HG03097 (cell line): ENCODE measurements at regions not wholly inside any gene's neighbourhood (a gene's known extent, or its start where the extent isn't known, plus 50 kb on each side); places are given as distances from the start of the nearest gene placed in this dataset.

ENCODE experiments used
- ATAC-seq: cut with Tn5 transposase; IDR thresholded peaks from one replicate; pipeline ENCODE4 v1.9.1; 2021; ENCODE audit not compliant: unreplicated experiment, low FRiP score

GRCh38 chr6:6908121-6908520, 199.6 kb upstream of the RREB1 start:
- no peak for ATAC-seq

- ATAC-seq = no peak
These were observed 198.7 kb upstream of the RREB1 start for GRCh38 chr6:6909111-6909510.

- no peak for ATAC-seq
These were observed 196.9 kb upstream of the RREB1 start for GRCh38 chr6:6910734-6911295.

GRCh38 chr6:6911391-6911790, 196.4 kb upstream of the RREB1 start:
- ATAC-seq = no peak

- ATAC-seq = no peak
These were observed 194.7 kb upstream of the RREB1 start for GRCh38 chr6:6912817-6913744.

DNA sequence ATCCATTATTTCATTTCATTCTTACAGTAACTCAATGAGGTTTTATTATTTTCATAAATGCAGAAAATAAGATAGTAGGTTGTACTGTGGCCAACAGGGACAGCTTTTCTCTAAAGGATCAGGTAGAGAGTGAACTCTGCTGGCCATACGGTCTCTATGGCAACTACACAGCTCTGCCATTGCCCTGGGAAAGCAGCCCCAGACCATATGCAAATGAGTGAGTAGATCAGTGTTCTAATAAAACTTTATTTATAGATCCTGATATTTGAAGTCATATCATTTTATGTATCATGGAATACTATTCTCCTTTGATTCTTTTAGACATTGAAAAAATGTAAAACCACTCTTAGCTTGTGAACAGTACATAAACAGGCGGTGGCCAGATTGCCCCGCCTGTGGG, 192.5 kb upstream of the RREB1 start:
- ATAC-seq = no peak

DNA sequence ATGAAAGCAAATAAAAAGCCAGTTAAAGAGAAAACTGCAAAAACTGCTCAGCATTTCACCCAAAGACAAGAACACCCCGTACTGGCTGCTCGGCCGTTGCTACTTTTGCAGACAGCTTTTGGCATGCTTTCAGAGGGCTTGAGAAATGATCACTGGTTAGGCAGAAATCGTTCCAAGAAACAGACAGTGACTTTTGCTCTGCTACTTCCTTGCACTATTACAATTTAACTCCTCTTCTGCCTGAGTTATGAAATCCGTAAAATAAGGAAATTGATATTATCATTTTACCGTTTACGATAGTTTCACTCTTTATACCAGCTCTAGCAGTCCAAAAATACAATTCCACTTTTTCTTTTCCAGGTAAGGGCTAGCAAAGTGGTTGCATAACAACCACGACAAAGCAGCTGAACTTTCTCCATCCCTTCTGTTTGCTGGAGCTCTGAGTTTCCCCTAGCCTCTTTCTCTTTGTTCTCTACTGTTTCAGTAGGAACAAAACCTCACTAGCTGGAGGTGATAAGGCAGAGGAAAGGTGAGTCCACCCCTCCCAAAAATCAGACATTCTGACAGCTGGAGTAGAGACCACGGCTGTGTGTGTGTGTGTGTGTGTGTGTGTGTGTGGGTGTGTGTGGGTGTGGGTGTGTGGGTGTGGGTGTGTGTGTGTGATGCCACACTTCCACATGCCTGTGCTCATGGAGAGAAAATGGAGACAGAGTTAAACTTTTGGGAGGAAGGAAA, 191.8 kb upstream of the RREB1 start:
- ATAC-seq = no peak

GRCh38 chr6:6916598-6916997, 191.2 kb upstream of the RREB1 start:
- no peak for ATAC-seq

- no peak for ATAC-seq
These were observed 189.4 kb upstream of the RREB1 start for GRCh38 chr6:6918216-6918983.

GRCh38 chr6:6919173-6919572, 188.6 kb upstream of the RREB1 start:
- no peak for ATAC-seq

- ATAC-seq = no peak
These were observed 187.4 kb upstream of the RREB1 start for GRCh38 chr6:6920114-6920986.

- no peak for ATAC-seq
These were observed 186.8 kb upstream of the RREB1 start for GRCh38 chr6:6920987-6921313.

DNA sequence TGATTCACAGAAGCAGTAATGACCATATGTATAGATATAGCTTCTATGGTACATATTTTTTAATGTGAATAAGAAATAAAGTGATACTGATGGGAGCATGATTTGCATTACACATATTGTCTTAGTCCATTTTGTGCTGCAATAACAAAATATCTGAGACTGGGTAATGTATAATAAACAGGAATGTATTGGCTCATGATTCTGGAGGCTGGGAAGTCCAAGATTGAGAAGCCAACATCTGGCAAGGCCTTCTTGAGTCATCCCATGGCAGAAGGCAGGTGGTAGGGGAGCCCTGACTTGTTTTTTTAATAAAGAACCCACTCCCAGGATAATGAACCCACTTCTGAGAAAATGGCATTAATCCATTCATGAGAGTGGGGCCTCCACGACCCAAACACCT, 185.6 kb upstream of the RREB1 start:
- ATAC-seq = no peak

DNA sequence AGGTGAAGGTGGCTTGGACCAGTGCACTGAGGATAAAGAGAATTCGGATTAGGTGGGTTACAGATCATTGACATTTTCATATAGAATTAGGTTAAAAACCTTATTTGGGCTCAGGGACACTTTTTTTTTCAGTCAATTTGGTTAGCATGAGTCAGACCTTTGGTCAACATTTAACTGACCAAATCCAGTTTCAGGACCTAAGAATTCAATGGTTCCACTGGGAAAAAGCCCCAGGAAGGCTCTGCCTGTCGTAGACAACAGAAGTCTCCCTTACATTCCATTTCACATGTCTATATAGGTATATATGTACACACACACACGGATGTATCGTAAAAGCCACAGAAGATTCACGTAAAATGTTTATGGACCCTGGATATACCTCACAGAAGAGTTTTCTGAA, 184.2 kb upstream of the RREB1 start:
- no peak for ATAC-seq

DNA sequence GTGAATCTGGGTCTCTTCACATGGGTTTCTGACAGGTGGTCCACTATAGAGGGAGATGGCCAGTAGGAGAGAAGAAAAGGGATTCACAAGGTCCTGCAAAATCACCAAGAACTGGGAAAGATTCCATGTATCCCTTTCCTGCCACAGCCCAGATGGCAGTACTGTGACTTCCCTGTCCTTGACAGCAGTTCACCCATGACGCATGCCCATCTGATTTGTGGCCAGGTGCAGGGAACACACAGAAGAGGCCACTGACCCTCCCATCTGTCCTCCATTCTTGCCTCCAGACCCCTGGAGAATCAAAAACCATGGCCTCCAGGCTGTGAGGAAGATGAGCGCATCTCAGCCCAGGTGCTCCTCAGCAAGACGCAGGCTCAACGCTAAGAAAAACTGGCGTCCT, 183.1 kb upstream of the RREB1 start:
- ATAC-seq = no peak

GRCh38 chr6:6925391-6926164, 182.2 kb upstream of the RREB1 start:
- ATAC-seq = no peak

DNA sequence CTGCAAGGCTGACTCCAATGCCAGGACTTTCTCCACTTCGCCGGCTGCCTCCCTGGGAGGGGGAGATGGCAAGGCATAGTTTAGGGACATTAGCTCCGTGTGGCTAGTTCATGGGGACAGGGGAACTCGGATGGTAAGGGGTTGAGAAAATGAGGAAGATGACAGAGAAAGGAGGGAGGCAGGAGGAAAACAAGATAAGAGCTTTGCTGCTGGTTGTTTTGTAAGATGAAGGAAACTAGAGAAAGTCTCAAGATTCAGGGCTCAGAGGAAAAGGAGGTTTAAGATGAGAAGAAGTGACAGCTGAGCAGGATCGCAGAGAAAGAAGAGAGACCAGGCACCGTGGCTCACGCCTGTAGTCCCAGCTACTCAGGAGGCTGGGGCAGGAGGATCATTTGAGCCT, 180.9 kb upstream of the RREB1 start:
- ATAC-seq = no peak

DNA sequence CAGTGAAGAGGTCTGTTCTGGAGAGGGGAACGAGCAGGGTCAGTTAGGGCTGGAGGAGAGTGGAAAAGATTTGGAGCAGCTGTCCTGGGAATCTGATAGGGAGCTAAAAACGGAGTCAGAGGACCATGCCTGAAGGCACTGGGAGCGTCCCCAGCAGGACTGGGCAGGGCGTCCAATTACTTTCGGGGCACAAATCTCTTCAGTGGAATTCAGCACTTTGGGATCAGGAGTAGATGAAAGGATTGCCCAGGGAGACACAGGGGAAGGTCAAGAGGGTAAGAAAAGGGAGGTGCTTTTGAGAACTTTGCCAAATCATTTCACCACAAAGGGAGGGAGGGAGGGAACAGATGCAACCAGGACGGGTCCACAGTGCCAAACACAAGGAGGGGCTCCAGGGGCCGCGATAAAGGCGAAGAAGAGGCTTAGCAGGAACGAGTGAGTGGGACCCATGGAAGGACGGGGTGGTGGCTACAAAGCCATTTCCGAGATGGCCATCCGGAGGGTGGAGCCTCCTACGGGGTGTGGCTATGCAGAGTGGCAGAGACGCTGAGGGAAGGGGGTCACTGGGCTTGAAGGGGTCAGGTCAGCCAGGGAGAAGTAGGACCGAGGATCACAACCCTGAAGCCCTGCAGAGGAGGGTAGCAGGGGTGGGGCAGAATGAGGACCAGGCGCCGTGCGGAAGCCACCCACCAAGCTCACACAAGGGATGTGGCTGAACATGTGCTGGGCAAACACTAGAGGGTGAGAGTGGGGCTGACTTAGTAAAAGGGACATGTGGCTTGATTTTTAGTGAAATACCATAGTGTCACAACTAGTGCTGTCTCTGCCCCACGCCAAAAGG, 180.0 kb upstream of the RREB1 start:
- ATAC-seq = no peak
